HEK293 (cell line): ENCODE measurements at regions not wholly inside any gene's neighbourhood (a gene's known extent, or its start where the extent isn't known, plus 50 kb on each side); places are given as distances from the start of the nearest gene placed in this dataset.

ENCODE experiments used
- CTCF ChIA-PET: fragments of 350-600 bp; formaldehyde crosslinking; extraction: SDS; loops from one replicate; lab custom pipeline; 2021; ENCODE audit warnings: antibody characterized with exemption; lab: Yijun Ruan, JAX
- POLR2A ChIA-PET: fragments of 300-600 bp; formaldehyde crosslinking; extraction: SDS; loops from one replicate; lab custom pipeline; 2020; ENCODE audit warnings: antibody characterized with exemption, inconsistent platforms; lab: Yijun Ruan, JAX
- H3K27ac ChIP-seq: fragments of 200-500 bp; sonication (Bioruptor generic); 2 replicates; pipeline ENCODE4 v1.5.1; 2014; ENCODE audit warnings: low read depth, low read length, control low read depth, inconsistent platforms; ENCODE audit errors: extremely low read depth
- H3K36me3 ChIP-seq, 2 experiments: fragments of 200-500 bp in 1 of 2; sonication (Bioruptor generic) in 1 of 2; 1 replicate in 1 of 2; 2 replicates in 1 of 2; pipeline ENCODE4 v1.5.1; 2014 to 2017; ENCODE audit warnings: inconsistent platforms in 2 of 2, low read length in 2 of 2; ENCODE audit not compliant: control insufficient read depth in 2 of 2, insufficient read depth in 1 of 2
- H3K4me1 ChIP-seq: fragments of 200-500 bp; sonication (Bioruptor generic); 2 replicates; pipeline ENCODE4 v1.5.1; 2014; ENCODE audit warnings: mild to moderate bottlenecking, low read length, inconsistent platforms; ENCODE audit not compliant: control insufficient read depth, insufficient read depth
- H3K4me3 ChIP-seq: 2 replicates; pipeline ENCODE4 v1.5.1; 2011; ENCODE audit warnings: low read depth, mild to moderate bottlenecking, control low read depth, low read length, moderate library complexity
- H3K9me3 ChIP-seq: fragments of 200-500 bp; sonication (Bioruptor generic); 2 replicates; pipeline ENCODE4 v1.5.1; 2014; ENCODE audit warnings: low read depth, low read length, inconsistent platforms; ENCODE audit not compliant: control insufficient read depth, insufficient read depth
- ATF2 ChIP-seq: fragments of 450-650 bp; formaldehyde crosslinking; IDR thresholded peaks from 2 replicates; pipeline ENCODE4 v1.5.1; 2016; ENCODE audit warnings: missing biosample characterization, missing genetic modification characterization, low read depth
- KLF17 ChIP-seq: fragments of 450-650 bp; formaldehyde crosslinking; IDR thresholded peaks from 2 replicates; pipeline ENCODE4 v1.5.1; 2016; ENCODE audit warnings: missing biosample characterization, missing genetic modification characterization
- MYNN ChIP-seq: fragments of 450-650 bp; formaldehyde crosslinking; IDR thresholded peaks from 2 replicates; pipeline ENCODE4 v1.5.1; 2016; ENCODE audit warnings: missing biosample characterization, missing genetic modification characterization, borderline replicate concordance
- PBX3 ChIP-seq: sonication (generic); formaldehyde crosslinking; IDR thresholded peaks from 2 replicates; pipeline ENCODE4 v1.8.1; 2022; ENCODE audit warnings: mild to moderate bottlenecking, moderate library complexity, missing genetic modification reagents
- PRDM6 ChIP-seq: fragments of 450-650 bp; formaldehyde crosslinking; IDR thresholded peaks from 2 replicates; pipeline ENCODE4 v1.5.1; 2017; ENCODE audit warnings: missing biosample characterization, missing genetic modification characterization
- ZNF157 ChIP-seq: fragments of 450-650 bp; formaldehyde crosslinking; IDR thresholded peaks from 2 replicates; pipeline ENCODE4 v1.5.1; 2016; ENCODE audit warnings: missing biosample characterization, missing genetic modification characterization
- ZNF169 ChIP-seq: fragments of 450-650 bp; formaldehyde crosslinking; IDR thresholded peaks from 2 replicates; pipeline ENCODE4 v1.5.1; 2016; ENCODE audit warnings: missing biosample characterization, missing genetic modification characterization
- ZNF19 ChIP-seq: fragments of 450-650 bp; formaldehyde crosslinking; IDR thresholded peaks from 2 replicates; pipeline ENCODE4; 2016; ENCODE audit warnings: missing biosample characterization, missing genetic modification characterization, low read depth
- ZNF354C ChIP-seq: fragments of 450-650 bp; formaldehyde crosslinking; IDR thresholded peaks from 2 replicates; pipeline ENCODE4 v1.5.1; 2016; ENCODE audit warnings: missing biosample characterization, missing genetic modification characterization, low read depth, borderline replicate concordance
- ZNF398 ChIP-seq: fragments of 450-650 bp; formaldehyde crosslinking; IDR thresholded peaks from 2 replicates; pipeline ENCODE4 v1.5.1; 2017; ENCODE audit warnings: missing biosample characterization, missing genetic modification characterization
- ZNF433 ChIP-seq: fragments of 450-650 bp; formaldehyde crosslinking; IDR thresholded peaks from 2 replicates; pipeline ENCODE4 v1.5.1; 2016; ENCODE audit warnings: missing biosample characterization, missing genetic modification characterization, low read depth
- ZNF488 ChIP-seq: fragments of 450-650 bp; formaldehyde crosslinking; IDR thresholded peaks from 2 replicates; pipeline ENCODE4 v1.5.1; 2016; ENCODE audit warnings: missing biosample characterization, missing genetic modification characterization
- ZNF521 ChIP-seq: fragments of 450-650 bp; formaldehyde crosslinking; IDR thresholded peaks from 2 replicates; pipeline ENCODE4 v1.5.1; 2017; ENCODE audit warnings: missing biosample characterization, mild to moderate bottlenecking, missing genetic modification characterization
- ZNF600 ChIP-seq: fragments of 450-650 bp; formaldehyde crosslinking; IDR thresholded peaks from 2 replicates; pipeline ENCODE4 v1.5.1; 2016; ENCODE audit warnings: missing biosample characterization, missing genetic modification characterization

- no peak overlapping the region for H3K27ac ChIP-seq
- POLR2A ChIA-PET = no interaction called here
- TF ChIP-seq ZNF521 (no peak), ZNF19 (no peak), PBX3 (CRISPR knock-in tag) (no peak), ZNF488 (tag by site-specific recombination) (no peak), ZNF398 (no peak), ZNF433 (no peak), ZNF169 (no peak)
- TF ChIP-seq, all 188 proteins: peak for 0
- no peak overlapping the region for H3K4me3 ChIP-seq
- H3K36me3 ChIP-seq = no peaks in the 10 kb centered on the region
- H3K9me3 ChIP-seq = no peaks in the 10 kb centered on the region
- no peaks in the 10 kb centered on the region for H3K4me1 ChIP-seq
- CTCF ChIA-PET = interaction anchor here (1.1 kb wide), 1 partner anchor 25 kb away, joined by 4 read pairs; no protein-coding TSS in a partner anchor
These were observed 110.9 kb downstream of the FAM161A start for GRCh38 chr2:61742955-61743354.

- CTCF ChIA-PET = no interaction called here
- TF ChIP-seq ZNF157 (tag by site-specific recombination) (no peak), ZNF354C (tag by site-specific recombination) (no peak), KLF17 (tag by site-specific recombination) (no peak)
- H3K4me1 ChIP-seq = no peaks in the 10 kb centered on the region
- no peaks in the 10 kb centered on the region for H3K36me3 ChIP-seq
- no peak overlapping the region for H3K4me3 ChIP-seq
- H3K27ac ChIP-seq = no peak overlapping the region
- no peaks in the 10 kb centered on the region for H3K9me3 ChIP-seq
- POLR2A ChIA-PET = no interaction called here
These were observed 116.0 kb downstream of the FAM161A start for GRCh38 chr2:61737841-61738240.

- CTCF ChIA-PET = no interaction called here
- POLR2A ChIA-PET = no interaction called here
These were observed 116.9 kb downstream of the FAM161A start for GRCh38 chr2:61736953-61737352.

More at GRCh38 chr2:61736953-61737352, 116.9 kb downstream of the FAM161A start:
- no peaks in the 10 kb centered on the region for H3K9me3 ChIP-seq
- TF ChIP-seq MYNN (no peak), PRDM6 (tag by site-specific recombination) (no peak), ATF2 (tag by site-specific recombination) (no peak), ZNF600 (tag by site-specific recombination) (no peak)
- no peaks in the 10 kb centered on the region for H3K4me1 ChIP-seq
- no peak overlapping the region for H3K4me3 ChIP-seq
- H3K36me3 ChIP-seq = no peaks in the 10 kb centered on the region
- H3K27ac ChIP-seq = no peak overlapping the region
